RKO (cell line): ENCODE measurements at regions not wholly inside any gene's neighbourhood (a gene's known extent, or its start where the extent isn't known, plus 50 kb on each side); places are given as distances from the start of the nearest gene placed in this dataset.
A peak's percentile ranks its signal among the peaks of the same experiment; 100 is the strongest.

Experiments used
- DNase-seq: peaks from one replicate; pipeline ENCODE4 v3.0.0-alpha.2; 2016; ENCODE audit warnings: low spot score

GRCh38 chr14:34134484-34134883 lies 183.6 kb upstream of the EGLN3 start:
- no peak for DNase-seq

DNA sequence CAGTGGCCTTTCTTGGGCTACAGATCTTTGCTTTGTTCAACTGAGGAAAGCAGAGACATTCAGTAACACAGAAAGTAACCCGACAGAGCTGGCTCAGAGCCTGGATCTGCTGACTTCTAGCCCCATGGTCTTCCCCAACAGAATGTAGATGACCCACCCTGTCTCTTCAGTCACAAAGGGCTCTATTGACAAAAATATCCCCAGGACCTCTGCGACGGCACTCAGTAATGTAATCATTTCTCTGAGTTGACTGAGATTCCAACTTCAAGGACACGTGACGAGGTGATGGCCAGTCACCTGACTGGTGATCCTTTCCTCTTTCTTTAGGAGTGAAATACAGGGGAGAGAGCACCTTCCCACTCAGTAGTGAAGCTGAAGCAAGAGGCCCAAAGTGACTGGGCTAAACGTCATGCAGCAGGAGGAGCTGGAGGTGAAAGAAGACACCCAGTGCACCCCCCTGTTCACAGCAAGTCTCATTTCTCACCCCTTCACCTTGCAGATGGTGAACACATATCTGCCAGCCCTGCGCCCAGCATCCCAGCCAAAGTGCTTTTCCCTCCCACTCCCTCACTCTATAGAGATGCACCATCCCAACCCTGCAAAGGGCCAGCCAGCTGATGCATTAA lies 179.2 kb upstream of the EGLN3 start:
- DNase-seq: no peak

- no peak for DNase-seq
These were observed 177.8 kb upstream of the EGLN3 start for GRCh38 chr14:34128665-34129064.

DNA sequence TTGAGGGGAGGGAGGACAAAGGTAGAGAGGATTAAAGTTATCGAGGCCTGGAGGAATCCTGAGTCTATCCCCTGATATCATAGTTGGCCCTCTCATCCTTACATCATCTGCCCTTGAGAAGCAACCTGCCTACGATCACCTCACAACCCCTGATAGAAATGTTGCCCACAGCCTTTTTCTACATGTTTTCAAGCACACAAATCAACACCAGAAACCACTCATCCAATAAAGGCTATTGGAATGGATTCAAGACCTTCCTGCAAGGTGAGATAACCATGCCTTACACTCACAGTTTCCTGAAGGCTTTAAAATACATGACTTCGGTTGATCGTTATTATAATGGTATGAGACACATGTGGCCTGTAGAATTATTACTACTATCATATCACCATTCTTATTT lies 175.7 kb upstream of the EGLN3 start:
- no peak for DNase-seq

GRCh38 chr14:34124585-34124984 lies 173.7 kb upstream of the EGLN3 start:
- DNase-seq: no peak

DNA sequence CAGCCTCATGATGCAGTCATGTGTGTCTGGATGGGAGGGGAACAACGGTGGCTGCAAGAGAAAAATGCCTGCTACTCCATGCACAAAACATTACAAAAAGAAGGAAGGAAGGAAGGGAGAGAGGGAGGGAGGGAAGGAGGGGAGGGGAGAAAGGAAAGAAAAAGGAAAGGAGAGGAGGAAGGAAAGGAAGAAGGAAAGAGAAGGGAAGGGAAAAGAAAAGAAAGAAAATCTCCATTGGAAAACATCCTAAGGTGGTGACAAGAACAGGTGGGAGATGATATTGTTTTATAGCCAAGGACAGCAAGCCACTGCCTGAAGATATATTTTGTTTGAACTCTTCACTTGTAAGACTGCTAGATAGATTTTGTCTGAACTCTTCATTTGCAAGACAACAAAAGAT lies 171.8 kb upstream of the EGLN3 start:
- no peak for DNase-seq

- no peak for DNase-seq
These were observed 171.2 kb upstream of the EGLN3 start for GRCh38 chr14:34122081-34122480.

DNA sequence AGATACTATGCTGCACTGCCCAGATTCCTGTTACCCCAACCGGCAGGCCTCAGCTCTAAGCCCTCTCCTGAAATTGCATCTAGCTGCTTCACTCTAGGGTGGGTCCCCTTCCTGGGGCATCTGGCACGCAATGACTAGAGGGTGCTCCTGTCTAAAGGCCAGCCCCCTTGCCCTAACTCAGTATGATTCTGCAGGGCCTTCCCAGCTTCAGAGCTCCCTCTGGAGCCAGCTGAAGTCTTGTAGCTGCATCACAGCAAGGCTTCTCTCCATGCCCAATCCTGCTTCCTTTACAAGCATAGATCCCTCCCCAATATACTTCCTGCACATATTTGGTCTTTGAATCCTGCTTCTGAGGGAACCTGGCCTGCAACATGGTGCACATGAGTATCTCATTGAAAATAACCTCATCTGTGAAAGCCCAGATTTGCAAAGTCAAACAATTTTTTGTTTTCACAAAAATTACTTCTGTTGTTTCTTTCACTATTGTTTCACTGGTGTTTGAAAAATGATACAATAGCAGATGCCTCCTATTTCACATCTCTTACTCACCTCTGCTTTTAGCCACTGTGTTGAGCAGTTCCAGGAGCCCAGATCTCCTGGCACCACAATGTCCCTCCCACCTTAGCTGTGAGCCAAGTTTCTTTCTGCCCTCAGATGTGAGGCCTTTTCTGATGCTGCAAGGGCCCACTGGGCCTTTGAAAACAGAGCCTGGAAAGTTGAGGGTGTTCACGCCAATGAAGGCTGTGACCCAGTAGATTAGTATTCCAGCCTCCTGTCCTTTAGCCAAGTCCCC lies 169.5 kb upstream of the EGLN3 start:
- DNase-seq: no peak

DNA sequence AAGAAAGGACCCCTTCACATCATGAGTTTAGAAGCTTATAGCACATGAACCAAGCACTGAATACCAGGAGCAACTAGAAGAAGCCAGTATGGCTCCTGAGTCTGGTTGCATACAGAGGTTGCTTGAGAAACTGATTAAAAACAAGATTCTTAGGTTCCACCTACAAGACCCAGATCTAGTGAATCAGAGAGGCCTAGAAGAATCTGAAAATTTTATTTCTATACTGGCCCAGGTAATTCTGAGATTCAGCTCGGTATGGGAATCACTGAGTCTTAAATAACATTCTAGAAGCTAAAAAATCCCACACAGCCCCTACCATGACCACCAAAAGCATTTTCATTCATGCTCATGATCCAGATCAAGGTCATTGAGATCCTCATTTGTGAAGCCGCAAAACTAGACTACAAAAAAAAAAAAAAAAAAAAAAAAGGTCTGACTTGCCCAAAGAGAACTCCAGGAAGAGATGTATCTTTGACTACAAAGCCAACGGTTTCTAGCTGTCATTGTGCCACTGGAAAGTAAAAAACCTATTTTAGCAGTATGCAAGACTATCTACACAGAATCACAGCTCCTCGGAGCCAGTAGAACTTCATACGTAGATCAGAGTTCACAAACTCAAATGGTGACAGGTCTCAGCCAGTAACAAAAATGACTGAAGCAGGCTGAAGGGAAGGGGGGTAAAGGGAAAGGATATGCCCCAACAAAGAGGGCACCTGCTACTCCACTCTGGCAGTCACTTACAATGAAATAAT lies 168.4 kb upstream of the EGLN3 start:
- no peak for DNase-seq

- DNase-seq: no peak
These were observed 163.1 kb upstream of the EGLN3 start for GRCh38 chr14:34113991-34114390.

DNA sequence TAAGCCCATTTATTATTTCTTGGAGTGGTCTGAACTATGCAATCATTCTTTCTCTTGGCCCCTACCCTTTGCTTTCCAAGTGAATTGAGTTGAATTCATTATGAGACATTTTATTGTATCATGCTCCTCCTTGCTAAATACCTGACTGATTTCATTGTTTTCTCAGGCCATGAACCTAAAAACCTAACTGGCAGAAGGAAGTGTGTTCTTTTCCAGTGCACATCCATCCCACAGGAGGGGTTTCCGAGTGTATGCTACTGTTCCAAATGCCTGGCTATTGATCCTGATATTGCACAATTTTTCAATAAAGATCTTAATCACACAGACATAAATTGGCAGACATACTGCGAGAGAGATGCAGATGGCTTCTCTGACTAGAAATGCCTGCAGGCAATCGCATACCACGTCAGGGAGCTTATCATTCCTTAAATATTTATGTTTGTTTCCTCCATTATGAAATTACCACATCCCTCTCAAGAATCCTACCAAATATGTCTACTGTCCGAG lies 162.2 kb upstream of the EGLN3 start:
- DNase-seq: no peak

DNA sequence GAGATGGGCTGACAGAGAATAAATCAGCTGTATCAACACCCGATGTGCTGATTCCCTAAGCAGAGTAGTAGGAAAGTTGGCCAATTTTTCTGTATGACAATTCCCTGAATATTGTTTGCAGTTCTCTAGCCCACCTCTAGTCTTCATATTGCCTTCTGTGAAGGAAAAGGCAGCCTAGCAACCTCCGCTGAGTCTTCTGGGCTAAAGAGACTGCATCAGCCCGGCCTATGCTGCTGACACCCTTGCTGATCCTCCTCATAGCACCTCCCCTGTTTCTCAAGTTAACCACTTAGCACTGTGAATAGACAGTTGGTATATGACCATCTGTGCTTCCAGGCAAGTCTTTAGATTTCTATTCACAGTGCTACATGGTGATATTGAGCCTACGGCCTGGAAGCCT lies 161.1 kb upstream of the EGLN3 start:
- DNase-seq: no peak

DNA sequence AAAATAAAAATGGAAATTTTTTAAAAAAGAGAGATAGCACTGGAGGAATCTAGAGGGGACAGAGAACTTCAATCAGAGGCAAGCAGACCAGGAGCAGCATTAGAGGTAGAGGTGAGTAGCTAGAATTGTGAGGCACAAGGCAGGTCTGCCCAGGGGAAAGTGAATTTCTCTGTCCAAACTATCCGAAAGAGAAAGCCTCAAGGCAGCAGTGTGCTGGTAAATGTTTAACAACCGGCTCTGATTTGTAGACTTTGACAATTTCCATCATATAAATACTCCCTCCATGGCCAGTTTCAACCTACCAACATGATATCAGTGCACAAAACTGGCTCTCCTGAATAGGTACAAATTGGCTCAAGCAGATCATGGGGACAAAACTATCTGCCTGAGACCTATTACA lies 160.6 kb upstream of the EGLN3 start:
- DNase-seq: no peak

DNA sequence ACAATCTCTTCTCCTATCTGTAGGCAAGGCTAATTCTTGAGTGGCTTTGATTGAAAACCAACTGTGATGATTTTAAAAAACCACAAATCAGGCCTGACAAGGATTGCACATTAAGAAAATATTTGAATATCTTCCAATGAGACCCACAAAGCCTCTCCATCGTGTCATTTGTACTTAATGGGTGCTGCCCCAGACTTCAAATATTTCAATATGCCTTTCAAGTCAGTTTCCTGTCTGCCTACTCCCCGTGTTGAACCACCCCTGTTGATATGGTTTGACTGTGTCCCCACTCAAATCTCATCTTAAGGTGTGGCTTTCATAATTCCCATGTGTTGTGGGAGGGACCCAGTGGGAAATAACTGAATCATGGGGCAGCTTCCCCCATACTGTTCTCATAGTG lies 159.7 kb upstream of the EGLN3 start:
- no peak for DNase-seq

DNA sequence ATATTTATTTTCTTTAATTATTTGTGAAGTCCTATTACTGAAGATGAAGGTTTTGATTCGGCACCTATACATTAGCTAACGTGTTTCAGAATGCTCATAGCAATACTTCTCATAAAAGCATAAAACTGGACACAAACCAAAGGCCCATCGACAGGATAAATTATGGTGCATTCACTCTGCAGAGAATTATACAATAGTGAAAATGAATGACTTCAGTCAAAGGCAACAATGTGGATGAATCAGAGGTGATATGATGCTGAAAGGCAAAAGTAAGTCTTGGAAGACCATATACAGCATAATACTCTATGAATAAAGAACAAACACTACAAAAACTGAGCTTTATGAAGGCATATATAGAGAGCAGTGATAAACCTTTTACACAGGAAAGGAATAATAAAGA lies 156.6 kb upstream of the EGLN3 start:
- no peak for DNase-seq

DNA sequence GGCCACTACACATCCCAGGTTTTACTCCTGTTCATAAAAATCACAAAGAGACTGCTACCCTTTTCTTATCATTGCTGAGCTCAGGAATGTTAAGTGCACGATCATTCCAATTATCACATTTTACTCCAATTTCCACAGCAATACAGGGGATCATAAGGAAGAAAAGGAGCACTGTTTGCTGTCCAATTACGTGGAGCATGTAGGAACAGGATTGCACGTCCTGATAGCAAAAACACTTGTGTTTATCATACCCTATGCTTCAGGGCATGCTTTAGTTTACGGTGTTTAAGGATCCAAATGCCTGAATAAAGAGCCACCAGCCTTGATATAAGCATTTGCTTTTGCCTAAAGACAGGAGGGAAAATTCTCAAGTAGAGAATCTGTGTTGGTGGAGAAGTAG lies 155.4 kb upstream of the EGLN3 start:
- no peak for DNase-seq

GRCh38 chr14:34104489-34105397 lies 153.9 kb upstream of the EGLN3 start:
- DNase-seq: no peak

DNA sequence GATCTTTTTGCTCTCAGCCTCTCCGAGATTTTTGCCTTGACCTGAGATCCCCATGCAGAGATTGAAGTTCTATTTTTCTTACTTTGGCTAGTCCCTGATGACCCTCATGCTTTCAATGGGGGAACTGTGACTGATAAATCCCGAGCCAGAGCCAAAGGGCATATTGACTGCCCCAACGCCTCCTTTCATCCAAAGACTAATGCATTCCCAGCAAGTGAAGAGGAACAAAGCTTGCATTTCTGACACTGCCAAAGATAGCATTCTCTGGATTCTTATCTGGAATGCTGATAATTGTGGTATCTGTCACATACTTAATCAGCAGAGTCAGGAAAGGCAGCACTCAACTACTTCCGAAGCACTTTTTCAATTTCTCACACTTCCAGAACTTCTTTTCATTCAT lies 152.3 kb upstream of the EGLN3 start:
- DNase-seq: no peak

DNA sequence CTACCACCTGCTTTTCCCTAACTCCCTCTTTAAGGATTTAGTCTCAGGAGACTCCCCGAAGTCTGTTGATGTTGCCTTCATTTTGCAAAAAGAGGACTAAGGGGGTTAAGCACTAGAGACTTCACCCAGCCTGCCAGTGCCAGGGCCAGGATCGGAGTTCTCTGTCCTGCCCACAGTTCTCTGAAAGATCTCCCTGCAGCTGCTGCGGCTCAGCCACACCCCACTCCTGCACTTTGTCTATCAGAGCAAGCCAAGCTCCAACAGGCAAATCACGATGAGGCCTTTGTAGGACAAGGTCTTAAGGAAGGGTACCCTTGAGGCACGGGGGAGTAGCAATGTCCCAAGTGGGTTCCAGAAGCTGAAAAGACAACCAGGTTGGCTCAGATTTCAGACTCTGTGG lies 148.8 kb upstream of the EGLN3 start:
- no peak for DNase-seq

GRCh38 chr14:34098985-34099349 lies 148.1 kb upstream of the EGLN3 start:
- DNase-seq: no peak

- DNase-seq: peak; percentile 36
These were observed 147.4 kb upstream of the EGLN3 start for GRCh38 chr14:34098045-34098984.
